Fibroblast of the aortic adventitia (primary cell): ENCODE measurements at regions not wholly inside any gene's neighbourhood (a gene's known extent, or its start where the extent isn't known, plus 50 kb on each side); places are given as distances from the start of the nearest gene placed in this dataset.

Experiments used
- DNase-seq: peaks from one replicate; pipeline ENCODE4 v3.0.0-alpha.2; 2010; ENCODE audit warnings: low read depth
- H3K4me3 ChIP-seq: 2 replicates; pipeline ENCODE4 v1.5.1; 2011; ENCODE audit warnings: low read depth, mild to moderate bottlenecking, control low read depth, low read length, moderate library complexity
- CTCF ChIP-seq: IDR thresholded peaks from 2 replicates; pipeline ENCODE4 v1.5.1; 2011; ENCODE audit warnings: mild to moderate bottlenecking, low read length, control low read depth, inconsistent platforms; ENCODE audit not compliant: insufficient read depth

GRCh38 chr3:112751564-112752512, 94.8 kb downstream of the CD200R1L start:
- TF ChIP-seq CTCF, result no peak
- DNase-seq, result peak; percentile 62
- H3K4me3 ChIP-seq, result no peak overlapping the region

GRCh38 chr3:112751061-112751460, 95.6 kb downstream of the CD200R1L start:
- TF ChIP-seq CTCF, result no peak

GRCh38 chr3:112747624-112748023, 99.0 kb downstream of the CD200R1L start:
- no peak for TF ChIP-seq CTCF
- no peak for DNase-seq
- no peak overlapping the region for H3K4me3 ChIP-seq

More at GRCh38 chr3:112751061-112751460, 95.6 kb downstream of the CD200R1L start:
- DNase-seq, result no peak
- no peak overlapping the region for H3K4me3 ChIP-seq

GRCh38 chr3:112746675-112747280, 99.9 kb downstream of the CD200R1L start:
- no peak for TF ChIP-seq CTCF
- peak; percentile 93 for DNase-seq
- H3K4me3 ChIP-seq, result no peak overlapping the region

GRCh38 chr3:112745567-112746248, 101.0 kb downstream of the CD200R1L start:
- TF ChIP-seq CTCF, result no peak
- DNase-seq, result peak; percentile 39
- no peak overlapping the region for H3K4me3 ChIP-seq

- no peak for TF ChIP-seq CTCF
- no peak overlapping the region for H3K4me3 ChIP-seq
- DNase-seq, result peak; percentile 96
Measured at GRCh38 chr3:112744825-112745566, 101.7 kb downstream of the CD200R1L start.
